ENCODE measurements at regions not wholly inside any gene's neighbourhood (a gene's known extent, or its start where the extent isn't known, plus 50 kb on each side); places are given as distances from the start of the nearest gene placed in this dataset.

GRCh38 chr12:23185346-23185745 is 560.4 kb downstream of the ETNK1 start:
- Histone ChIP-seq H3K9me2 (ENCODE audit: insufficient read depth, low read length) (no peaks in the 10 kb centered on the region), H3K4me1 (ENCODE audit: insufficient read depth, low read length, poor library complexity, severe bottlenecking) (no peaks in the 10 kb centered on the region), H3K4me2 (ENCODE audit: low read length) (no peak overlapping the region), H3K79me2 (ENCODE audit: insufficient read depth, low read depth, low read length) (no peaks in the 10 kb centered on the region), H2AFZ (ENCODE audit: low read length) (no peak overlapping the region), H3K27ac (ENCODE audit: low read depth, low read length, poor library complexity, severe bottlenecking) (no peak overlapping the region), H3K4me3 (ENCODE audit: low read depth, low read length, poor library complexity, severe bottlenecking) (no peak overlapping the region), H3K9me3 (ENCODE audit: low read length) (no peaks in the 10 kb centered on the region), H3K36me3 (ENCODE audit: insufficient read depth, low read length) (no peaks in the 10 kb centered on the region), H4K20me1 (ENCODE audit: insufficient read depth, low read length) (no peaks in the 10 kb centered on the region)
- POLR2A ChIA-PET, result no interaction called here
- CTCF ChIA-PET (ENCODE audit: unreplicated experiment), result no interaction called here
- DNase-seq (ENCODE audit: low spot score), result no peak
- TF ChIP-seq EZH2phosphoT487 (IDR thresholded peaks at IDR 0.05; ENCODE audit: borderline replicate concordance, low read depth, low read length), result no peak
- TF ChIP-seq, protein P1, sequence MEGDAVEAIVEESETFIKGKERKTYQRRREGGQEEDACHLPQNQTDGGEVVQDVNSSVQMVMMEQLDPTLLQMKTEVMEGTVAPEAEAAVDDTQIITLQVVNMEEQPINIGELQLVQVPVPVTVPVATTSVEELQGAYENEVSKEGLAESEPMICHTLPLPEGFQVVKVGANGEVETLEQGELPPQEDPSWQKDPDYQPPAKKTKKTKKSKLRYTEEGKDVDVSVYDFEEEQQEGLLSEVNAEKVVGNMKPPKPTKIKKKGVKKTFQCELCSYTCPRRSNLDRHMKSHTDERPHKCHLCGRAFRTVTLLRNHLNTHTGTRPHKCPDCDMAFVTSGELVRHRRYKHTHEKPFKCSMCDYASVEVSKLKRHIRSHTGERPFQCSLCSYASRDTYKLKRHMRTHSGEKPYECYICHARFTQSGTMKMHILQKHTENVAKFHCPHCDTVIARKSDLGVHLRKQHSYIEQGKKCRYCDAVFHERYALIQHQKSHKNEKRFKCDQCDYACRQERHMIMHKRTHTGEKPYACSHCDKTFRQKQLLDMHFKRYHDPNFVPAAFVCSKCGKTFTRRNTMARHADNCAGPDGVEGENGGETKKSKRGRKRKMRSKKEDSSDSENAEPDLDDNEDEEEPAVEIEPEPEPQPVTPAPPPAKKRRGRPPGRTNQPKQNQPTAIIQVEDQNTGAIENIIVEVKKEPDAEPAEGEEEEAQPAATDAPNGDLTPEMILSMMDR (conservative IDR thresholded peaks at IDR 0.05; ENCODE audit: low read length), result no peak
- BruUV-seq (replicated peaks), result no TSS peak
- intact Hi-C loops (cut with micrococcal nuclease; ENCODE audit: unreplicated experiment), result no loop called here

- Histone ChIP-seq H3K4me2 (ENCODE audit: low read length) (no peak overlapping the region), H3K79me2 (ENCODE audit: insufficient read depth, low read depth, low read length) (no peaks in the 10 kb centered on the region), H3K36me3 (ENCODE audit: insufficient read depth, low read length) (no peaks in the 10 kb centered on the region), H4K20me1 (ENCODE audit: insufficient read depth, low read length) (no peaks in the 10 kb centered on the region), H3K27ac (ENCODE audit: low read depth, low read length, poor library complexity, severe bottlenecking) (no peak overlapping the region), H3K4me3 (ENCODE audit: low read depth, low read length, poor library complexity, severe bottlenecking) (no peak overlapping the region), H2AFZ (ENCODE audit: low read length) (no peak overlapping the region), H3K9me3 (ENCODE audit: low read length) (no peaks in the 10 kb centered on the region), H3K4me1 (ENCODE audit: insufficient read depth, low read length, poor library complexity, severe bottlenecking) (no peaks in the 10 kb centered on the region), H3K9me2 (ENCODE audit: insufficient read depth, low read length) (no peaks in the 10 kb centered on the region)
- intact Hi-C loops (cut with micrococcal nuclease; ENCODE audit: unreplicated experiment), result no loop called here
- ChIA-PET POLR2A (interaction anchor here (0.9 kb wide), 1 partner anchor 206 kb away, joined by 3 read pairs; no protein-coding TSS in a partner anchor), CTCF (ENCODE audit: unreplicated experiment) (no interaction called here)
- BruUV-seq (replicated peaks), result no TSS peak
- DNase-seq (ENCODE audit: low spot score), result no peak
- TF ChIP-seq, protein P1 (conservative IDR thresholded peaks at IDR 0.05; ENCODE audit: low read length), result no peak
- TF ChIP-seq EZH2phosphoT487 (IDR thresholded peaks at IDR 0.05; ENCODE audit: borderline replicate concordance, low read depth, low read length), result no peak
Measured at GRCh38 chr12:23186950-23187349, 562.0 kb downstream of the ETNK1 start.

- no peak overlapping the region for H3K4me3 ChIP-seq (ENCODE audit: low read depth, low read length, poor library complexity, severe bottlenecking)
- no peaks in the 10 kb centered on the region for H3K9me3 ChIP-seq (ENCODE audit: low read length)
- H3K27ac ChIP-seq (ENCODE audit: low read depth, low read length, poor library complexity, severe bottlenecking), result no peak overlapping the region
- no peaks in the 10 kb centered on the region for H3K36me3 ChIP-seq (ENCODE audit: insufficient read depth, low read length)
- H2AFZ ChIP-seq (ENCODE audit: low read length), result no peak overlapping the region
- ChIA-PET CTCF (ENCODE audit: unreplicated experiment) (no interaction called here), POLR2A (interaction anchor here (0.6 kb wide), 1 partner anchor 1104 kb away, joined by 3 read pairs; no protein-coding TSS in a partner anchor)
- intact Hi-C loops (cut with micrococcal nuclease; ENCODE audit: unreplicated experiment), result no loop called here
- TF ChIP-seq EZH2phosphoT487 (IDR thresholded peaks at IDR 0.05; ENCODE audit: borderline replicate concordance, low read depth, low read length), result no peak
- TF ChIP-seq, protein P1 (conservative IDR thresholded peaks at IDR 0.05; ENCODE audit: low read length), result no peak
- DNase-seq (ENCODE audit: low spot score), result no peak
- H3K4me2 ChIP-seq (ENCODE audit: low read length), result no peak overlapping the region
- no peaks in the 10 kb centered on the region for H3K79me2 ChIP-seq (ENCODE audit: insufficient read depth, low read depth, low read length)
- no TSS peak for BruUV-seq (replicated peaks)
- no peaks in the 10 kb centered on the region for H4K20me1 ChIP-seq (ENCODE audit: insufficient read depth, low read length)
- no peaks in the 10 kb centered on the region for H3K9me2 ChIP-seq (ENCODE audit: insufficient read depth, low read length)
- no peaks in the 10 kb centered on the region for H3K4me1 ChIP-seq (ENCODE audit: insufficient read depth, low read length, poor library complexity, severe bottlenecking)
Measured at GRCh38 chr12:23193552-23193951, 568.6 kb downstream of the ETNK1 start.
